NCI-H2081 treated with DMSO at 0.1 percent for 48 hours (cell line): ENCODE measurements at regions not wholly inside any gene's neighbourhood (a gene's known extent, or its start where the extent isn't known, plus 50 kb on each side); places are given as distances from the start of the nearest gene placed in this dataset.
"Not testable (repeated sequence)": the region's sequence is repeated elsewhere in the genome, so short reads cannot be mapped to it uniquely, and the experiment has no call there.

Experiments
- DNase-seq: peaks from one replicate; lab custom pipeline; 2025; lab: John Stamatoyannopoulos, UW

DNA sequence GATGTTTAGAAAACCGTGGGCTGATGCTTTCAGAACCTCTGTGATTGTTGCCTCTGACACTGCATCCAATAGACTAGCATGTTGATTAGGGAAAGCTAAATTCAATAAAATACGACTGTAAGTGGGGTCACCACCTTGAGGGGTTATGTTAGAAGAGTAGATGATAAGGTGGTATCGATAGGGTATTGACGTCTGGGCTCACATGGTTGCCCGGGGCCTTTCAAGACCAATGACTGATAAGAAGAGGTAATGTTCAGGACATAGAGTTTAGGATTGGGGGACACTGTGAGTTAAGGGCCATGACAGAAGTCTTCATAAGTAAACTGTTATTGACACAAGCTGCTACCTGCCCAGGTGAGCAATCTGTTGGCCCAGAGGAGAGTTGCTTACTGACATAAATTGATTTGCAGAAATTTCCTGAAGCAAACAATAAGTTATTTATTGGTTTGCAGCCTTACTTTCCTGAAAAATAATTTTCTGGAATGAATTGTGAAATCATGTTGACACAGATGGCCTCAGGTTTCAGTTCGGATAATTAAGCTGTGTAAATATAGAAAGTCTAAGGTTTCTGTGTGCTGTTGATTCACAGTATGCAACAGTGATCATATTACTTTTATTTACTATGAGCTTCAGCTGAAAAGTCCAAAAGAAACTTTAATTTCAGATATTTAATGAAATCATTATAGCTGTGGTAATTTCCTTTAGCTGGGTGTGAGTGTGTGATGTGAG is 289.9 kb upstream of the PRSS16 start:
- not testable (repeated sequence) for DNase-seq

DNA sequence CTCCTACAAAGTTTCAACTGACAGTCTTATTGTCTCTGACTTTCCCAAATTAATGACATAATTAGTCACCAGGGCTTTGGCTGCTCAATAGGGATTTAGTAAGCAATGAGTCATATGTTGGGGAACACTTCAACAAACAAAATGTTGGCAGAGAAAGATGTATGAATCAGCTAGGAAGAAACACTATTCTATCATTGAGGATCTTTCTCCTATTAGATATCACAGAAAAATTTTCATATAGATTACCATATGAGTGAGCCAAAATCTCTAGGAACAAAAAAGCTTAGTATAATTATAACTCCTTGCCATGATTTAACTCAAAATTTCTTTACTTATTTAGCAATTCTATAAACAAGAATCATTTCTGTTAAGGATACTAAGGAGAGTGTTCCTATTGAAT is 286.3 kb upstream of the PRSS16 start:
- not testable (repeated sequence) for DNase-seq

DNA sequence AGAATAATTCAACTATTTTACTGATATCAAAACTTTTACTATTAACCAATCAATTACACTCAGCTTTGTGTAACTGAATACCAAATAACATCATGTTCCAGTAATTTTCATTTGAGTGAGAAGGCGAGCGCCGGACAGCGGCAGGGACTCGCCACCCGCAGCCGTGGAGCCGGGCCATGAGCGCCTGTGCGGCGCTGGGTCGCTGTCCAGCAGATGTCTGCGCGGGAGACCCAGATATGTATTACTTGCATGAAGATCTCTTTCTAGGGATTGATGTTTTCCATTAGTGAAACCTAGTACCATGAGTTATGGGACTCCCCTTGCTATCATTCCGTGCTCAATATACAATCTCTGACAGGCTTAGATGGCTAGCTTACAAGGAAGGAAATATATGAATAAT is 245.1 kb upstream of the PRSS16 start:
- no peak for DNase-seq

DNA sequence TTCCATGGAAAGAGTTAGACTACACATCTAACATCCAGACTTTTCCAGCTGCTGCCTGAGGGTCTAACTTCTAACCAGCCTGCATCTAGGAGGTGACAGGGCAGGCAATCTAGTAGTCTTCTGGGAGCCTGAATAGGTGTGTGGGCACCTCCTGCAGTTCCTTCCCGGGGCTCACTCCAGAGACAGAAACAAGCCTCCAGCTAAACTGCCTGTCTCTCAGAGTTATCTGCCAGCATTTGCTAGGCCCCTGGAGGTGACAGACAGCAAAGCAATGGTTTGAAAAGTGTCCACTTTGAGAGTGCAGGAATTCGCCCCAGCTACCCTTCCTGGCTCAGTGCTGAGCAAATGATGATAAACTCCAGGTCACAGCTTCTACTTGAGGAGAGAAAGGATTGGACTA is 240.5 kb upstream of the PRSS16 start:
- DNase-seq: no peak

DNA sequence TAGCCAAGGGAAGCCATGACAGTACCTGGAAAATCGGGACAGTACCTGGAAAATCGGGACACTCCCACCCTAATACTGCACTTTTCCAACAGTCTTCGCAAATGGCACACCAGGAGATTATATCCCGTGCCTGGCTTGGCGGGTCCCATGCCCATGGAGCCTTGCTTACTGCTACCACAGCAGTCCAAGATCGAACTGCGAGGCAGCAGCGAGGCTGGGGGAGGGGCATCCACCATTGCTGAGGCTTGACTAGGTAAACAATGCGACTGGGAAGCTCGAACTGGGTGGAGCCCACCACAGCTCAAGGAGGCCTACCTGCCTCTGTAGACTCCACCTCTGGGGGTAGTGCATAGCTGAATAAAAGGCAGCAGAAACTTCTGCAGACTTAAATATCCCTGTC is 238.9 kb upstream of the PRSS16 start:
- not testable (repeated sequence) for DNase-seq

DNA sequence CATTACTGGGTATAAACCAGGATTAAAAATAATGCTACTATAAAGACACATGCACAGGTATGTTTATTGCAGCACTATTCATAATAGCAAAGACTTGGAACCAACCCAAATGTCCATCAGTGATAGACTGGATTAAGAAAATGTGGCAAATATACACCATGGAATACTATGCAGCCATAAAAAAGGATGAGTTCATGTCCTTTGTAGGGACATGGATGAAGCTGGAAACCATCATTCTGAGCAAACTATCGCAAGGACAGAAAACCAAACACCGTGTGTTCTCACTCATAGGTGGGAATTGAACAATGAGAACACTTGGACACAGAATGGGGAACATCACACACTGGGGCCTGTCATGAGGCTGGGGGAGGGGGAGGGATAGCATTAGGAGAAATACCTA is 233.4 kb upstream of the PRSS16 start:
- DNase-seq: not testable (repeated sequence)

DNA sequence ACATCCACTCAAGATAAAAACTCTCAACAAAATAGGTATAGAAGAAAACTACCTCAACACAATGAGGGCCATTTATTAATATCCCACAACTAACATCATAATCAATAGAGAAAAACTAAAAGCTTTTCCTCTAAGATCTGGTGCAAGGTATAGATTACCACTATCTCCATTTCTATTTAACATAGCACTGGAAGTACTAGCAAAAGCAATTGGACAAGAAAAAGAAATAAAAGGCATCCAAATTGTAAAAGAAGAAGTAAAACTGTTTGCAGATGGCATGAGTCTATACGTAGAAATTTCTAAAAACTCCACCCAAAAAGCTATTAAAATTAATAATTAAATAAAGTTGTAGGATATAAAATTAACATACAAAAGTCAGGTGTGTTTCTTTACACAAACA is 230.8 kb upstream of the PRSS16 start:
- DNase-seq: no peak

GRCh38 chr6:27018401-27018800 is 229.1 kb upstream of the PRSS16 start:
- not testable (repeated sequence) for DNase-seq

GRCh38 chr6:27019651-27020552 is 227.6 kb upstream of the PRSS16 start:
- peak; percentile 76 for DNase-seq

- no peak for DNase-seq
Observed at GRCh38 chr6:27020553-27020880, 227.0 kb upstream of the PRSS16 start.

- no peak for DNase-seq
Observed at GRCh38 chr6:27023664-27024063, 223.8 kb upstream of the PRSS16 start.

GRCh38 chr6:27025351-27025750 is 222.2 kb upstream of the PRSS16 start:
- DNase-seq: no peak

DNA sequence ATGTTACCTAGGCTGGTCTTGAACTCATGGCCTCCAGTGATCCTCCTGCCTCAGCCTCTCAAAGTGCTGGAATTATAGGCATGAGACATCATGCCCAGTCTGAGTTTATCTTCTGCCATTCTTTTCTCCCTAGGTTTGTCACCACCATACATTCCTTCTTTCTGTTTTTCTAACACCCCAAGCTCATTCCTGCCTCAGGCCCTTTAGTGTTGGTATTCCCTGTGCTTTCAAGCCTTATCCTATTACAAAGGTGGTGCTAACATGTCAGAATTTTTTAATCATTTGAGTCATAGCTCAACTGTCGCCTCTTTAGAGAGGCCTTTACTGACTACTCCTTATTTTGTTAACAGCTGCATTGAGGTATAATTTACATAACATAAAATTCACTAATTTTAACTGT is 221.1 kb upstream of the PRSS16 start:
- DNase-seq: no peak

DNA sequence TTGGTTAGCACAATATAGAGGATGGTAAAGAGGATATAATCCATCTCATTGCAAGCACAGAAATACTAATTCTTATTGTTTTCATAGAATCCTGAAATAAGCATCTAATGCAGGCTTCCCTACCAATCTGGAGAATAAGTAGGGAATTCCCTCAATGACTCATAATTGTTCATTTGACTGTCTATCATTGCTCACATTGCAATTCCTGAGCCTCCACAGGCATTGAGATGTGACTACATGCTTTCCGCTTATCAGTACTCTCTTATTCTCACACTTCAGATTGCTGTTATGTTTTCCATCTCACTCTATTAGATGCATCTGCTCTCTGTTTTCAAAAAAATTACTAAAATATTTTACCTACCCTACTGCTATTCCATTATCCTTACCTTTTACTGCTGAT is 216.2 kb upstream of the PRSS16 start:
- no peak for DNase-seq

DNA sequence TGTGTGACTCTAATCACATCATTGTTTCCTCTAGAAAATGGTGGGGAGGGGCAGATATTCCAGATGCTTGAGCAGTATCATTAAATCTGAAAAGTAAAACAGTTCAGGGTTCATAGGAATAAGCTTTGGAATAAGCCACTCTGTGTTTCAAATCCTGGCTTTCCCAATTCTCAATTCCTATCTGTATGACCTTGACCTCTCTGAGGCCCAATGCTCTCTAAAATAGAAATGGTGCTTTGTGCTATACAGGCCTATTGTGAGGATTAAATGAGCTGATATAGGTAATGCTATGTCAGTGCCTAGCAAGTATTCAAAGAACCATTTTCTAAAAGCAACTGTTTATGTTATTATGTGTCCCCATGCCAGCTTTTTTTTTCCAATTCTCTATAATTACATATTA is 209.0 kb upstream of the PRSS16 start:
- no peak for DNase-seq

GRCh38 chr6:27040244-27041042 is 207.1 kb upstream of the PRSS16 start:
- DNase-seq: no peak

DNA sequence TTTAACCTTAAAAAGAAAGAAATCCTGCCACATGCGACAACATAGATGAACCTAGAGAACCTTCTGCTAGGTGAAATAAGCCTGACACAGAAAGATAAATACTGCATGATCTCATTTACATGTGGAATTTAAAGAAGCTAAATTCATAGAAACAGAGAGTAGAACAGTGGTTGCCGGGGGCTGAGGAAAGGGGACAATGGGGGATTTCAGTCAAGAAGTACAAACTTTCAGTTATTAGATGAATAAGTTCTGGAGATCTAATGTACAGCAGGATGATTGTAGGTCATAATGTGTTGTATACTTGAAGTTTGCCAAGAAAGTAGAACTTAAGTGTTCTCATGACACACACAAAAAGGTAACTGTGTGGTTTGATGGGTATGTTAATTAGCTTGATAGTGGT is 204.3 kb upstream of the PRSS16 start:
- no peak for DNase-seq

- DNase-seq: not testable (repeated sequence)
Observed at GRCh38 chr6:27045131-27045530, 202.4 kb upstream of the PRSS16 start.

DNA sequence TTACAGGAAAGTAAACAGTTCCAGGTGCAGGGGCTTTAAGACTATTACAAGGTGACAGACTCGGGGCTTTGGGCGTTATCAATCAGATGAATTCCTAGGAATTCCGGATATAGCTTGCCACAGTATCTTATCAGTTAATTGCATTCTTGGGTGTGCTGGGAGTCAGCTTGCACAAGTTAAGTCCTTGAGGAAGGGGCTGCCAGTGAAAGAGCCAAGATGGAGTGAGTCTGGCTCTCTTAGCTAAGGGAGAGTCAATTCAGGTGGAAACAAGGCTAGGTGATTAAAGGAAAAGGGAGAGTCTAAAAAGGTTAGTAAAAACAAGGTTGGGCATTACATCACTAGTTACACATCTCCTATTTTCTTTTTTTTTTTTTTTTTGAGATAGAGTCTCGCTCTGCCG is 199.8 kb upstream of the PRSS16 start:
- DNase-seq: not testable (repeated sequence)

DNA sequence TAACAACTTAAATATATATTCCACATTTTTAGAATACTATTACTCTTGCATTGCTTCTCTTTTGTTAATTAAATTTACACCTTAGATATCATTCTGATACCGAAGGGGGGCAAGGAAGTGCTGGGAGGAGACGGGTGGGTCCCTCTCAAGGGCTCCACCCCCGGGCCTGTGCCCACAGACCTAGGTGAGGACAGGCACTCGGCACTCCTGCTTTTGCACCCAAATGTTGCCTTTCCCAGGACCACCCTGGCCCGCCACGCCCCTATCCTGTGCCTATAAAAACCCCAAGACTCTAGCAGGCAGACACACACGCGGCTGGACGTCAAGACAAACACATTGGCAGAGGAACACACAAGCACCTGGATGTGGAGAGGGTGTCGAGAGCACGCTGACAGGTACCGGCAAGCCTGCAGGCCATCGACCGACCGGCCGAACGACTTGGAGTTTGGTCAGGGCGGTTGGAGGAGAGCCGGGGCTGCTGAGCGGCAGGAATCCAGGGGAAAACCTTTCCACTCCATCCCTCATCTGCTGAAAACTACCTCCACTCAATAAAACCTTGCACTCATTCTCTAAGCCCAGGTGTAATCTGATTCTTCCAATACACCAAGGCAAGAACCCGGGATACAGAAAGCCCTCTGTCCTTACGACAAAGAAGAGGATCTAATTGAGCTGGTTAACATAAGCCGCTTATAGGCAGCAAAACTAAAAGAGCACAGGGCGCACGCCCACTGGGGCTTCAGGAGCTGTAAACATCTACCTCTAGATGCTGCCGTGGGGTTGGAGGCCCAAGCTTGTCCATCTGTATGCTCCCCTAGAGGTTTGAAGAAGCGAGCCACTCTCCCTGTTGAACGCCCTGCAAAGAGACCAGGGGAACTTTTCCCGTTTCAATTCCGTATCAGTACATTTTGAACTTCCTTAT is 197.4 kb upstream of the PRSS16 start:
- DNase-seq: no peak

DNA sequence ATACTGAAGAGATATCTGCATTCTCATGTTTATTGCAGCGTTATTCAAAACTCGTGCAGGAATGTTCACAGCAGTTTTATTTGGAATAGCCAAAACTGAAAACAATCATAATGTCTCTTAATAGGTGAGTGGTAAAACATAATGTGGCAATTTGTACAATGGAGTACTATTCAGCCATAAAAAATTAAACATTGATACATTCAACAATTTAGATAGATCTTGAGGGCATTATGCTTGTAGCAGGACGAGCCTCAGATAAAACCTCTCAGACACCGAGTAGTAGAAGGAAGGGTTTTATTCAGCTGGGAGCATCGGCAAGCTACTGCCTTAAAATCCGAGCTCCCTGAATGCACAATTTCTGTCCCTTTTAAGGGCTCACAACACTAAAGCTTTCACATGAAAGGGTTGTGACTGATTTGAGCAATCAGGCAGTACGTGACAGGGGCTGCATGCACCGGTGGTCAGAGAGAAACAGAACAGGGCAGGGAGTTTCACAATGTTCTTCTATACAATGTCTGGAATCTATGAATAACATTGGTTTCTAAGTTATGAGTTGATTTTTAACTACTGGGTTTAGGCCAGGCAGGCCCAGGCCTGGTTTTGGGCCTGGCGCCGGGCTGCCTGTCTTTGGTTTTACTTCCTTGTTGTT is 195.3 kb upstream of the PRSS16 start:
- not testable (repeated sequence) for DNase-seq
